H1 (cell line): ENCODE measurements at regions not wholly inside any gene's neighbourhood (a gene's known extent, or its start where the extent isn't known, plus 50 kb on each side); places are given as distances from the start of the nearest gene placed in this dataset.

Experiments
- JUN ChIP-seq: IDR thresholded peaks from 2 replicates; pipeline ENCODE4 v1.6.1; 2011; ENCODE audit warnings: low read depth, mild to moderate bottlenecking, improper control_type of control experiment, low read length
- KDM5A ChIP-seq: fragments of 200-600 bp; IDR thresholded peaks from 2 replicates; pipeline ENCODE4 v1.7.1; 2012; ENCODE audit warnings: mild to moderate bottlenecking, low read length, inconsistent platforms, mixed read lengths
- PHF8 ChIP-seq: fragments of 200-600 bp; sonication (generic); conservative IDR thresholded peaks from 2 replicates; pipeline ENCODE4 v1.7.1; 2012; ENCODE audit warnings: low read depth, mild to moderate bottlenecking, inconsistent platforms, low read length, moderate library complexity
- TF ChIP-seq, protein P1 (sequence below): IDR thresholded peaks from 2 replicates; pipeline ENCODE4 v1.6.1; 2011; ENCODE audit warnings: low read depth, mild to moderate bottlenecking, low read length; ENCODE audit not compliant: insufficient read depth
- TF ChIP-seq, protein P2 (sequence below), 3 experiments: IDR thresholded peaks; 1 replicate in 2 of 3; 2 replicates in 1 of 3; pipeline versions ENCODE4 v1.5.1 to v1.6.1; 2011; ENCODE audit warnings: low read length in 3 of 3, mild to moderate bottlenecking in 3 of 3, inconsistent platforms in 2 of 3, low read depth in 1 of 3, moderate library complexity in 1 of 3; ENCODE audit not compliant: insufficient read depth in 1 of 3; ENCODE audit errors: control extremely low read depth in 1 of 3

- TF ChIP-seq KDM5A: no peak
- TF ChIP-seq JUN: no peak
- TF ChIP-seq, protein P1, sequence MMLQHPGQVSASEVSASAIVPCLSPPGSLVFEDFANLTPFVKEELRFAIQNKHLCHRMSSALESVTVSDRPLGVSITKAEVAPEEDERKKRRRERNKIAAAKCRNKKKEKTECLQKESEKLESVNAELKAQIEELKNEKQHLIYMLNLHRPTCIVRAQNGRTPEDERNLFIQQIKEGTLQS: no peak
- no peak for TF ChIP-seq PHF8
- TF ChIP-seq, protein P2, sequence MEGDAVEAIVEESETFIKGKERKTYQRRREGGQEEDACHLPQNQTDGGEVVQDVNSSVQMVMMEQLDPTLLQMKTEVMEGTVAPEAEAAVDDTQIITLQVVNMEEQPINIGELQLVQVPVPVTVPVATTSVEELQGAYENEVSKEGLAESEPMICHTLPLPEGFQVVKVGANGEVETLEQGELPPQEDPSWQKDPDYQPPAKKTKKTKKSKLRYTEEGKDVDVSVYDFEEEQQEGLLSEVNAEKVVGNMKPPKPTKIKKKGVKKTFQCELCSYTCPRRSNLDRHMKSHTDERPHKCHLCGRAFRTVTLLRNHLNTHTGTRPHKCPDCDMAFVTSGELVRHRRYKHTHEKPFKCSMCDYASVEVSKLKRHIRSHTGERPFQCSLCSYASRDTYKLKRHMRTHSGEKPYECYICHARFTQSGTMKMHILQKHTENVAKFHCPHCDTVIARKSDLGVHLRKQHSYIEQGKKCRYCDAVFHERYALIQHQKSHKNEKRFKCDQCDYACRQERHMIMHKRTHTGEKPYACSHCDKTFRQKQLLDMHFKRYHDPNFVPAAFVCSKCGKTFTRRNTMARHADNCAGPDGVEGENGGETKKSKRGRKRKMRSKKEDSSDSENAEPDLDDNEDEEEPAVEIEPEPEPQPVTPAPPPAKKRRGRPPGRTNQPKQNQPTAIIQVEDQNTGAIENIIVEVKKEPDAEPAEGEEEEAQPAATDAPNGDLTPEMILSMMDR (IDR thresholded peaks at IDR 0.05; ENCODE audit: control extremely low read depth in 1 of 3, insufficient read depth in 1 of 3, low read depth in 1 of 3, low read length in 3 of 3): no peak
Measured at GRCh38 chr2:129702416-129703176, 276.9 kb upstream of the RAB6C start.
